ENCODE measurements at regions not wholly inside any gene's neighbourhood (a gene's known extent, or its start where the extent isn't known, plus 50 kb on each side); places are given as distances from the start of the nearest gene placed in this dataset.

DNA sequence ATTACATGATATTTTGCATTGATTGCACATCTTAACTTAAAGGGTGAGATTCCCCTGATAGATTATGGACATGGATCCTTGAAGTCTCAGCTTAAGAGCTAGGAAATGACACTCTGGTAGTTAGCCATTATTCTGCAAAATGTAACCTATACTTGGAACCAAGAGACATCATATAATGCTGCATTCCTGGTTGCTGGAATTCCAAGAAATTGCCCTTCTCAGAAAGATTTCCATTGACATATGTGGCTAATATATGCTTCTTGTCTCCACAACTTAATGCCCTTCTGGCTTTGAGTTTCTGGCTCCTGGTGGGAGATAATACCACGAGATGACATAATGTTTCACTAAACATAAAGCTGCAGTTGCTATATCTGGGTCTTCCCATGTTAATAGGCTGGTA, 204.4 kb upstream of the TRPC4 start:
- no peak for TF ChIP-seq POLR2A (IDR thresholded peaks at IDR 0.05; ENCODE audit: low read length)
- TF ChIP-seq GATA1 (IDR thresholded peaks at IDR 0.05; ENCODE audit: low read depth, low read length) = no peak
